KMS-11 (cell line): ENCODE measurements at regions not wholly inside any gene's neighbourhood (a gene's known extent, or its start where the extent isn't known, plus 50 kb on each side); places are given as distances from the start of the nearest gene placed in this dataset.

Experiments
- H2AFZ ChIP-seq: fragments of 200-600 bp; sonication (generic); 2 replicates; pipeline ENCODE4 v1.6.1; 2016; ENCODE audit warnings: antibody characterized with exemption, mixed run types, low read depth
- H3K27ac ChIP-seq: fragments of 200-600 bp; sonication (generic); 2 replicates; pipeline ENCODE4 v1.6.1; 2016; ENCODE audit warnings: mild to moderate bottlenecking, mixed run types
- H3K27me3 ChIP-seq: fragments of 200-600 bp; sonication (generic); 2 replicates; pipeline ENCODE4 v1.6.1; 2017; ENCODE audit warnings: mild to moderate bottlenecking, low read depth, mixed run types, moderate library complexity; ENCODE audit not compliant: insufficient read depth
- H3K36me3 ChIP-seq: fragments of 200-600 bp; sonication (generic); 2 replicates; pipeline ENCODE4 v1.6.1; 2017; ENCODE audit warnings: mild to moderate bottlenecking, mixed run types; ENCODE audit not compliant: insufficient read depth
- H3K4me1 ChIP-seq: fragments of 200-600 bp; sonication (generic); 2 replicates; pipeline ENCODE4 v1.6.1; 2016; ENCODE audit warnings: mild to moderate bottlenecking, low read depth, mixed run types; ENCODE audit not compliant: poor library complexity, severe bottlenecking
- H3K4me2 ChIP-seq: fragments of 200-600 bp; sonication (generic); 2 replicates; pipeline ENCODE4 v1.7.0; 2016; ENCODE audit warnings: mild to moderate bottlenecking, mixed run types
- H3K4me3 ChIP-seq: fragments of 200-600 bp; sonication (generic); IDR thresholded peaks from 2 replicates; pipeline ENCODE4 v1.6.1; 2017; ENCODE audit warnings: low read depth, low read length, mixed read lengths; ENCODE audit not compliant: insufficient read depth
- H3K79me2 ChIP-seq: fragments of 200-600 bp; sonication (generic); 2 replicates; pipeline ENCODE4 v1.6.1; 2016; ENCODE audit warnings: low read depth, mixed run types; ENCODE audit not compliant: insufficient read depth
- H3K9ac ChIP-seq: fragments of 200-600 bp; sonication (generic); 2 replicates; pipeline ENCODE4 v1.6.1; 2016; ENCODE audit warnings: mild to moderate bottlenecking, mixed run types
- H4K20me1 ChIP-seq: fragments of 200-600 bp; sonication (generic); 2 replicates; pipeline ENCODE4 v1.6.1; 2016; ENCODE audit warnings: mild to moderate bottlenecking, mixed run types; ENCODE audit not compliant: insufficient read depth
- TF ChIP-seq, protein P1 (sequence below): fragments of 200-600 bp; sonication (generic); conservative IDR thresholded peaks from 2 replicates; pipeline ENCODE4 v1.6.1; 2017; ENCODE audit warnings: low read depth, mild to moderate bottlenecking, antibody characterized with exemption, low read length, moderate library complexity, mixed read lengths

- H3K27me3 ChIP-seq = no peaks in the 10 kb centered on the region
- peak overlapping the region; percentile 86 for H3K27ac ChIP-seq
- peak overlapping the region; percentile 83; the same call in 1 of the 2 replicates for H2AFZ ChIP-seq
- H3K9ac ChIP-seq = peak overlapping the region; percentile 64
- H3K4me3 ChIP-seq = no peak overlapping the region
- peaks cover 80% of the 10 kb centered on the region for H3K4me1 ChIP-seq
- peak overlapping the region; percentile 90 for H3K4me2 ChIP-seq
- H3K79me2 ChIP-seq = no peaks in the 10 kb centered on the region
- H4K20me1 ChIP-seq = no peaks in the 10 kb centered on the region
- TF ChIP-seq, protein P1, sequence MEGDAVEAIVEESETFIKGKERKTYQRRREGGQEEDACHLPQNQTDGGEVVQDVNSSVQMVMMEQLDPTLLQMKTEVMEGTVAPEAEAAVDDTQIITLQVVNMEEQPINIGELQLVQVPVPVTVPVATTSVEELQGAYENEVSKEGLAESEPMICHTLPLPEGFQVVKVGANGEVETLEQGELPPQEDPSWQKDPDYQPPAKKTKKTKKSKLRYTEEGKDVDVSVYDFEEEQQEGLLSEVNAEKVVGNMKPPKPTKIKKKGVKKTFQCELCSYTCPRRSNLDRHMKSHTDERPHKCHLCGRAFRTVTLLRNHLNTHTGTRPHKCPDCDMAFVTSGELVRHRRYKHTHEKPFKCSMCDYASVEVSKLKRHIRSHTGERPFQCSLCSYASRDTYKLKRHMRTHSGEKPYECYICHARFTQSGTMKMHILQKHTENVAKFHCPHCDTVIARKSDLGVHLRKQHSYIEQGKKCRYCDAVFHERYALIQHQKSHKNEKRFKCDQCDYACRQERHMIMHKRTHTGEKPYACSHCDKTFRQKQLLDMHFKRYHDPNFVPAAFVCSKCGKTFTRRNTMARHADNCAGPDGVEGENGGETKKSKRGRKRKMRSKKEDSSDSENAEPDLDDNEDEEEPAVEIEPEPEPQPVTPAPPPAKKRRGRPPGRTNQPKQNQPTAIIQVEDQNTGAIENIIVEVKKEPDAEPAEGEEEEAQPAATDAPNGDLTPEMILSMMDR = no peak
- H3K36me3 ChIP-seq = no peaks in the 10 kb centered on the region
Observed at GRCh38 chr20:39310363-39310995, 348.3 kb downstream of the DHX35 start.

DNA sequence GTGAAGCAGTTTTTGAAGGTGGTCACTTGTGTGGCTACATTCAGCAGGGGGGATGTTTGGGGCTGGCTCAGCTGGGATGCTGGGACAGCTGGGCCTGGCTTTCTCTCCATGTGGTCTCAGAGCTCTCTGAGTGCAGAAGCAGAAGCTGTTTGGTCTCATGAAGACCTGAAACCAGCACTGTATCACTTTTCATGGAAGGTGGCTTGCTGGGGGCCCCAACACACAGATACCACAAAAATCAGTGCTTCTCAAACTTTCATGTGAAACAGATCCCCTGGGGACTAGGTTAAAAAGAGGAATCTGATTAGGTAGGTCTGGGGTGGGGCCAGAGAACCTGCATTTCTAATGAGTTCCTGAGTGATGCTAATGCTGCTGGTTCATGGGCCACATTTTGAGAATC is 347.3 kb downstream of the DHX35 start:
- peak overlapping the region; percentile 64; the same call in 1 of the 2 replicates for H3K9ac ChIP-seq
- TF ChIP-seq, protein P1 = no peak
- no peaks in the 10 kb centered on the region for H3K79me2 ChIP-seq
- no peak overlapping the region for H3K4me3 ChIP-seq
- peak overlapping the region; percentile 90 for H3K4me2 ChIP-seq
- peak overlapping the region; percentile 86 for H3K27ac ChIP-seq
- H2AFZ ChIP-seq = no peak overlapping the region; the same call in 1 of the 2 replicates
- H3K4me1 ChIP-seq = peaks cover 89% of the 10 kb centered on the region
- H3K36me3 ChIP-seq = no peaks in the 10 kb centered on the region
- H3K27me3 ChIP-seq = no peaks in the 10 kb centered on the region
- no peaks in the 10 kb centered on the region for H4K20me1 ChIP-seq

GRCh38 chr20:39302312-39302711 is 340.2 kb downstream of the DHX35 start:
- Histone ChIP-seq H3K4me1 (peaks cover 76% of the 10 kb centered on the region), H2AFZ (peak overlapping the region; percentile 15; the same call in 1 of the 2 replicates), H3K36me3 (no peaks in the 10 kb centered on the region), H3K4me3 (no peak overlapping the region), H3K4me2 (peak overlapping the region; percentile 58), H4K20me1 (no peaks in the 10 kb centered on the region), H3K27ac (peak overlapping the region; percentile 60), H3K79me2 (no peaks in the 10 kb centered on the region), H3K27me3 (no peaks in the 10 kb centered on the region), H3K9ac (0 out of 2 replicates have a peak overlapping the region, but pooled peaks have one; percentile 8)
- TF ChIP-seq, protein P1 = no peak

GRCh38 chr20:39299783-39300182 is 337.6 kb downstream of the DHX35 start:
- Histone ChIP-seq H3K27ac (no peak overlapping the region), H3K4me2 (no peak overlapping the region), H2AFZ (no peak overlapping the region), H3K4me3 (no peak overlapping the region), H3K27me3 (no peaks in the 10 kb centered on the region), H4K20me1 (no peaks in the 10 kb centered on the region), H3K79me2 (no peaks in the 10 kb centered on the region), H3K36me3 (no peaks in the 10 kb centered on the region), H3K9ac (no peak overlapping the region), H3K4me1 (peaks cover 67% of the 10 kb centered on the region)
- TF ChIP-seq, protein P1 = no peak
